ENCODE measurements at regions not wholly inside any gene's neighbourhood (a gene's known extent, or its start where the extent isn't known, plus 50 kb on each side); places are given as distances from the start of the nearest gene placed in this dataset.

DNA sequence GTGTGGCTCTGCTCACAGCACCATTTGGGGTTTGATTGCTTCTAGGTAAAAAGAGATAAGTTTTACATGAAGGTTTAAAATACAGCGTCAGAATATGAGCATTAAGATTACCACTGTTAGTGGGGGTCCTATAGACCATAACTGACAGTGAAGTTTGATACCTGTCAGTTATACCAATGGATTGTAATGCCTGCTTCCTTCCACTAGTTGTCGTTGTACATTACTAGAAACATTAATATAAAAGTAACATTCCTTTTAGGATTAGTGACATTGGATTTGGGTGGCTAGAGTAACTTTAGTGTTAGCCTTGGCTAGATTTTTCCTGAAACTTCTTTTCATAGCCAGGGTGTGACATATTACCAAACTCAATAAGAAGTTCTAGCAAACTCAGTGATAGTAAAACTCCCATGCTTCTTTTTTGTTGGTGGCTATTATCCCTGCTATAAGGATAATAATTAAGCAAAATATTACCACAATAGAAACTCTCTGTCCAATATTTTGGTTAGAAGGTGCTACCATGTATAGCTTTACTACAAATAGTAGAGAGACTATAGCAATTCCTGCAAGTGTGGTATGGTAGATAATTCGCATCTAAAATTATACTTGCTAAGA lies 57.1 kb downstream of the FAM181B start:
- DNase-seq, result no peak

DNA sequence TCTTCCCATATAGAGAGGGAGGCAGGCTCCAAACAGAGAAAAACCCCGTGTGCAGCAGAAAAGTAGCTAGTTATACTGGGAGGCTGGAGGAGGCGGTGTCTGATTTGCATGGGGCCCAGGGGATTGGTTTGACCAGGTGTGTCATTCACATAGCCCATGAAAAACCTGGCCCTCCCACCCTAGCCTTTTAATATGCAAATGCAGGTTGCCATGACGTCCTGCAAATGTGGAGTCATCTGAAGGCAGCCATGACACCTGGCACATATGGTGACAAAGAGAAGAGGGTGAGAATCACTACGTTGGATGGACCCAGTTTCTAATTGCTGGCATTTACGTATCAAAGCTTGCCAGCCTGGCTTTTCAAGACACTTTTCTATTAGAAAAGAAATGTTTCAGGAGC lies 57.8 kb downstream of the FAM181B start:
- DNase-seq, result no peak

DNA sequence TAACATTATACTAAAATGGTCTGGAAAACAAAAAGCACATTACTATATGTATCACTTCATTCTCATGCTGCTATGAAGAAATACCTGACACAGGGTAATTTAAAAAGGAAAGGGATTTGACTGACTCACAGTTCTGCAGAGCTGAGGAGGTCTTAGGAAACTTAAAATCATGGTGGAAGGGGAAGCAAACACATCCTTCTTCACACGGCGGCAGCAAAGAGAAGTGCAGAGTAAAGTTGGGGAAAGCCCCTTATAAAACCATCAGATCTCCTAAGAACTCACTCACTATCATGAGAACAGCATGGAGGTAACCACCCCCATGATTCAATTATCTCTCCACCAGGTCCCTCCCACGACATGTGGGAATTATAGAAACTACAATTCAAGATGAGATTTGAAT lies 60.0 kb downstream of the FAM181B start:
- DNase-seq, result no peak

DNA sequence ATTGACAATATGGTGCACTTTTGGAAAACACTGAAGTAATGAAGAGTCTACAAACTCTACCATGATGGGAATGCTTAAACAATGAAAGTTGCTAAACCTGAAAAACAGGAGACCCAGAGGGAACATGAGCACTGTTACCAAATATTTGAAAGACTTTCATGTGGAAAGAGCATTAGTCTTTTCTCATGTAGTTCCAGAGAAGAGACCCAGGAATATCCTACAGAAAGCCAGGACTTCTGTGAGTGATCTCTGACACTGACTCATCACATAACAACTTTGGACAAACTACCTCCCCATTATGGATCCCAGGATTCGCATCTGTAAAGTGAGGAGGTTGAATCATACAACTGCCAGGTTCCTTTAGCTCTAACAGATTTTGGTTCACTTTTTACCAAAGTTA lies 62.2 kb downstream of the FAM181B start:
- no peak for DNase-seq

DNA sequence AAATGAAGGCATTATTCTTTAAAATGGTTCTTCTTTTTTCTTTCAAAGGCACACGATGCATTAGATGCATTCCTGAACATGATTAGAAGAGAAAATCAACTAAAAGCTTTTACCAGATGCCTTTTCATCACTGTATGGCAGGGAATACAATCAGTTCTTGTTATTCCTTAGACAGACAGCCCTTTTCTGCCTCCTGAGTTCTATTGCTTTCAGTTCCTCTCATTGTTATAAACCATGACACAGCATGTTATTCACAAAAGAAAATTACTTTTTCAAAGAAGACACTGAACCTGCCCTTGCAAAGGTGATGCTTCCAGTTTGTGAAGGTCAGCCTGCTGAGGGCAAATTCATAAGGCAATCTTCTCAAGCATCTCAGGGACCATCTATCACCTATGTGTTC lies 70.1 kb downstream of the FAM181B start:
- no peak for DNase-seq

DNA sequence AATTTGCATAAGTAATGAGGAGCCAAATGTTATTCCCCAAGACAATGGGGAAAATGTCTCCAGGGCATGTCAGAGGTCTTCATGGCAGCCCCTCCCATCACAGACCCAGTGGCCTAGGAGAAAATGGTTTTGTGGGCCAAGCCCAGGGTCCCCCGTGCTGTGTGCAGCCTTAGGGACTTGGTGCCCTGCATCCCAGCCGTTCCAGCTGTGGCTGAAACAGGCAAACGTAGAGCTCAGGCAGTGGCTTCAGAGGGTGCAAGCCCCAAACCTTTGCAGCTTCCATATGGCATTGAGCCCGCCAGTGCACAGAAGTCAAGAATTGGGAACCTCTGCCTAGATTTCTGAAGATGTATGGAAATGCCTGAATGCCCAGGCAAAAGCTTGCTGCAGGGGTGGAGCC lies 79.9 kb downstream of the FAM181B start:
- DNase-seq, result no peak

DNA sequence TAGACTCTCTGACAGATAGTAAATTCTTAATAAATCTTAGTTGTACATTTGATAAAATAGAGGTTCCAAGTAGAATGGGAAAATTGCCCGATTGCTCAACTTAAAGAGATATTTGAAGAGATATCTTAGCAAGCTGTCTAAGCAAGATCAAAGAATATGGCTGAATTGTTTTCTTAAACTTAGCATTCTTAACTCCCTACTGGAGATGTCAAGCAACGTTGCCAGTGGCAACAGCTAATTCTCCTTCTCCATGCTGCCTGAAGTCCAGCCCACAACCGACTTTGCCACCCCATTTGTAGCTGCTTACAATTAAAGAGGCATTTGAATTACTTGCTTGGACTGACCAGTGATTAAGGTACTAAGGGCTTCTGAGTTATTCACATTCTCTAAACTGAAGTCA lies 94.4 kb downstream of the FAM181B start:
- no peak for DNase-seq

DNA sequence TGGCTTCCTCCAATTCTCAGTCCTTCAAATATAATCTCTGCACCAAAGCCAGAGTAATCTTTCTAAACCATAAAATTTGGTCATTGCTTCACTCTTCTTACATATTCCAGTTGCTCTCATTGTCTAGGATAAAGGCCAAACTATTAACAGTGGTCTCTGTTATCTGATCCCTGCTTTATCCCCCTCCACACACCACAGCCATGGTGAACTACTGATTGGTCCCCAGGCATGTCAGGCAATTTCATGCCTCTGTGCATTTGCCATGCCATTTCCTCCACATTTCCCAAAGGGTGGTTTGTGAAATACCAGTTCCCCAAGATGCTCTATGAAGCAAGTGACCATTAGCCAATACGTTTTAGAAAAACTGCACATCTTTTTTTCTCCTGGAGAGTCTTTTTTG lies 97.0 kb downstream of the FAM181B start:
- no peak for DNase-seq

DNA sequence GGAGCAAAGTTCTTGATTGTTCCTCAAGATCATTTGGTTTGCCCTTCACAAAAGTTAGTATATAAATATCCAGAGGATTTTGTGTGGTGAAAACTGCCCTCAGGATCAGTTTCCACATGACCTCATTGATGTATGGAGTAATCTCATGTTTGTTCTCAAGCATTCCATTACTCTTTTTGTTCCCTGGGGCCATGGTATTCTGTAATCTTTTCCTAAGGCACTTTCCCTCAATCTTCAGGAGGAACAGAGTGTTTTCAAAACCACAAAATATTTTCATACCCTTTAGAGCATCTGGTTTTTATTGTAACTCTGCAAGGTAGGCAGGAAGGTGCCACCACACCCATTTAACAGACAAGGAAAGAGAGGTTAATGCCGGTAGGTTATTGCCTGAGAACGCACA lies 99.6 kb downstream of the FAM181B start:
- DNase-seq, result no peak

DNA sequence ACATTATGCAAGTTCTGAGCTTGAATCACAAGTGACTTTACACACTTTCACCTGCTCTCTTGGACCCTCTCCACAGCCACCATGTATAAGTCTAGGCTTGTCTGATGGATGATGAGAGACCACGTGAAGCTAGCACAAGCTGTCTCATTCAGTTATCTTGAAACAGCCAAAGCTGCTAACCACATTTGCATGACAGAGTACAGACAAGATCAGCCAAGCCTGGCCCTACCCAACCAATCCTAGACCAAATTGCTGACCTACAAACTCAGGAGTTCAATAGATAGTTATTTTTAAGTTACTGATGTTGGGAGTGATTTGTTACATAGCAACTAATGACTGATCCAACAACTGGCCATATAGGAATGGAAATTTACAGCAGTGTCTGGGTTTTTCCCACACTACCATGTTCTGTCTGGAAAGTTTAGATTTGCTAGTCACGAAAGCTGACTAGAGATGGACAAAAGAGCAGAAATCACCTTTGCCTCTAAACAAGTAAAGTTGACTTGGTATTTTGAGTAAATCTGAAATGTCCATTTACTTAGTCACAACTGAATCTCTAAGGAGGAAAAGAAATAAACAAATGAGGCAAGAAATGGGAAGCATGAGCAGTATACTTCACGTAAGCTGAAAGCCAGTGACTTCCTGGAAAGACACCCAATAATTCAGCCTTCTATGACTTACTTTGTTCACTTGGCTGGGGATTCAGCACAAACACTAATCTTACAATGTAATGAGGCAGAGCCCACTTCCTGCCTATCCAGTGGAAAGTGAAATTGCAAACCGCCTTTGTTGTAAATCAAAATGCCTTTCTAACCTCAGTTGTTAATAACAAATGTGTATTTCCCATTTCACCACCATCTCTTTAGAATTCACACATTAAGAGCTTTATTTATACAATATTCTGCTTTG lies 101.7 kb downstream of the FAM181B start:
- no peak for DNase-seq

DNA sequence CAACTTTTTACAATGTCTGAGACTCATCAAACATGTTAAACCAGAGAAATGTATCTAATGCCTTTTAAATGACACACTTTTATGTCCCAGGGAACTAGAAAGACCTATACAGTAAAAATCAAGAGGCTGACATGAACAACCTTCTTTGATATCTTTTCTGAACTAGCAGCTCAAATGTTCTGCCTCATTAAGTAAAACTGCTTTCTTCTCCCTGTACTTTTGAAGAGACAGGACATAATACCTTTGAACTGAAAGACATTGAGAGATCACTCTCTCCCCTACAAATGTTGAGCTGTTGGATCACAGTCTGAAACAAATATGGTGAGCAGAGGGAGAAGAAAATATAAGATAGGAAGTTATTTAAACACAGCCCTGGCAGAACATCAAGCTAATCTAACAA lies 123.0 kb downstream of the FAM181B start:
- no peak for DNase-seq

DNA sequence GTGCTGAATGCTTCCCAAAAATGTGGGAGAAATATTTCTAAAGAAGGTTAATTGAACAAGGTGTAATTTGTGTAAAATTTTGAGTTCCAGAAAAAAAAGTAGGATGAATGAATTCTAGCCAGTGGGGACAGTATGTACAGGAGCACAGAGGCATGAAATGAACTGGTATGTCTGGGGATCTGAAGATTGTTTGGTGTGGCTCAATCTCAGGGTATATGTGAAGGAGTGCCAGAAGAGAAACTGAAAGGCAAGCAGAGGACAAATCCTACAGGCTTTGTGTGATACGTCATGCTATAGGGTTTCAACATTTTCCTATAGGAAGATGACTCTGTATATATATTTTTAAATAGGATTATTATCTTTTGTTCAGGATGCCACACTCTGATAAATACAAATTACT lies 126.9 kb downstream of the FAM181B start:
- DNase-seq, result no peak

DNA sequence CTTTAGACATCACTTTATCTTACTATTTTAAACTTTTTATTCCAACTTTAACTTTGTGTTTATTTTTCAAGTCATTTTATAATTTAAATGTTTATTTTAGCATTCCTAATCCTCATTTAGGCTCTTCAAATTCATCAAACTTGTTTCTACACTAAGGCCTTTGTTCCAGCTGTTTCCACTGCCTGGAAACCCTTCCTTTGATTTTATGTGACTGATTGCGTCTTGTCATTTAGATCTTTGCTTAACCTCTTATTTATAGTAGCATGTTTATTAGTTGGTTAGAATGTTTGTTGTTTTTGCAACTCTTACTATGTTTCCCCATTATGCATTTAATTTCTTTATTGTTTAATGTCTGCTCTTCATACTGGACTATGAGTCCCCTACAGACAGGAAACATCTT lies 132.0 kb downstream of the FAM181B start:
- no peak for DNase-seq

DNA sequence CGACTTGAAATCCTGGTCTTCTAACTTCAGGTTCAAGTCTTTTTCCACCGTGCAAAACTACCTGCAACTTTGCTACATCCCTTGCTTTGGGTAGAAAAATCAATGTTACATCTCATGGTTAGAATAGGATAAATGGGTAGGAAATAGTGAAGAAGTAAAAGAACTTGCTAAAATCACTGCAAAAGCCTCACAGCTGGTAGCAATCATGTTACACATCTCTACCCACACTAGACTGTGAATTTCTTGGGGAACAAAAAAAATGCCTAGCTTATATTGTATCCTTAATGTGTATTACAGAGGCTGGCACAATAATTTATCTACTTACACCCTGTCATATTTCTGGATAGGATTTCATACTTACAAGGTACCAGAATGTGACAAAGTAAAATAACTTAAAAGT lies 133.8 kb downstream of the FAM181B start:
- DNase-seq, result no peak

DNA sequence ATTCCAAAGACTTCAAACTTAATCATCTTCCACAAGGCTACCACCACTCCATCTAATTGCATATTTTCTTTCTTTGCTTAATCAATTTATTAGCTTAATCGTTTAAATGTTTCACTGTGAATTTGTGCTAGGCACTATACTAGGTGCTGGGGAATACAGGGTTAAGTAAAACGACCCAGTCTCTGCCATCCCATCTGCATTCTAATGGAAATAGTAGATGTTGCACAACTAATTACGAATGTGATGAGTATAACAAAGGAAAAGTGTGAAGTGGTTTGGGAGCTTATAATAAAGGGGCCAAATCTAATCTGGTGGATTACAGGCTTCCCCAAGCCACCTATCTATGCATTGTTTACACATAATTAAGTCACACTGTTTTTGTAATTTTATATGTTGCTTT lies 147.1 kb downstream of the FAM181B start:
- no peak for DNase-seq

DNA sequence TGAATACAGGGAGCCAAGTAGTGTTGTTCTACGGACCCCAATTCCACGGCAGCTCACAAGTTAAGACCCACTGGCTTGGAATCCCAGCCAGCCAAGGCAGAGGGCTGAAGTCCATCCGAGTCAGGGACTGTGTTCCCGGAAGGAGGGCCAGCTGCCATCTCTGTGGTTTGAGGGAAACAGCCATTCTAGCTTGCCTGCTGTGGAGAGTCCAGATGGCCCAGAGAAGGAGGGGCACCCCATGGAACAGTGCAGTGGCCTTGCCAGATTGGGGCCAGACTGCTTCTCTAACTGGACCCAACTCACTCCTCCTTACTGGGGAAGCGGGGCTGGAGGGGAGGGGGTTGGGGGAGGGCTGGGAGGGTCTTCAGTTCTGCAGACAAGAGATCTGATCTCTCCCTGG lies 156.4 kb downstream of the FAM181B start:
- DNase-seq, result no peak

DNA sequence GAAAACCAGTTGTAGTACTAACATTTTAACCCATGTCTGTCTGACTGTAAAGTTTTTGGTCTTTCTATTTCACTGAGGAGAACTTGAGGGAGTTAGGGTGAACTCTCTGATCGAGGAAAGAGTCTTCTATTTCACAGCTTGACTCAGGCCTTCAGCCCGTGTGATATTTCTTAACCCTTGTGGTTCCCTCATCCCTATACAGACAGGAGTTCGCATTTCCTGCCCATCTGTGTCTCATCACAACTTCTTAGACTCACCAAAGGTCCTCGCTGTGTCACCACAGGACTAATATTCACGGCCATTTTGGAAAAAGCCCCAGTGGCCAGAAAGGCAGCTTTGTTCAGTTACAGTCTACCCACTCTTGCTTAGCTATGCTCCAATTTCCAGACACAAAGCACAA lies 172.8 kb downstream of the FAM181B start:
- DNase-seq, result no peak

DNA sequence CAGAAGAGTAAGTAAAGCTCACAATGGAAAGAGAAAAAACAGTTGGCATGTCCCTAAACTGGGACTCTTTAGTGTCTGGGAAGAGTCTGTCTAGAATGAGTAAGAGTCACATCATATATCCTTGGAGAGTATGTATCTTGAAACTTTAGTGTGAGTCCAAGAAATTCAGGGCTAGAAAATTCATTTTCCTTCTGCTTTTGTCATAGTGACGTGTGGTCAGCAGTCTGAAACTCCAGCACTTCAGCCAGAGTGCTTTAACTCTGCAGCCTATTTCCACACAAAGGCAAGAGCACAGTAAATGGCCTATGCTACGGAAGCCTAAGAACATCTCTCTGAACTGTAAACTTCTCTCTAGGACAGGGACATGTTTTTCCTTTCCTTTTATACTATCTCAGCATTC lies 174.1 kb downstream of the FAM181B start:
- DNase-seq, result no peak

DNA sequence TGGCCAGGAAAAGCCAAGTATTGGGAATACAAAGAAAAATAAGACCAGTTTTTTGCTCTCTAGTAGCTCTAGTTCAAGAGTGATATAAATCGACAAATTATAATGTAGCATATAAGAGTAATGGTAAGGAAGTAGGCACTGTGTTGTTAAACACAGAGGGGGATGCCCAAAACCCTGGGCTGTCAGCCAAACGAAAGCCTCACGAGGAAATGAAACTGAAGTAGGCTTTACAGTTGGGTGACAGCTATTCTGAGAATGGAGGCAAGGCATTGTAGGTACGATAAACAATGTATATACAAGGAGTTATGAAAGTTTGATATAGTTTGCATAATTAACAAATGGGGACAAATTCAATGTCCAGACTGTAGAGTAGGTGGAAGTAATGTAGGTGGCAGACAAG lies 176.4 kb downstream of the FAM181B start:
- no peak for DNase-seq

DNA sequence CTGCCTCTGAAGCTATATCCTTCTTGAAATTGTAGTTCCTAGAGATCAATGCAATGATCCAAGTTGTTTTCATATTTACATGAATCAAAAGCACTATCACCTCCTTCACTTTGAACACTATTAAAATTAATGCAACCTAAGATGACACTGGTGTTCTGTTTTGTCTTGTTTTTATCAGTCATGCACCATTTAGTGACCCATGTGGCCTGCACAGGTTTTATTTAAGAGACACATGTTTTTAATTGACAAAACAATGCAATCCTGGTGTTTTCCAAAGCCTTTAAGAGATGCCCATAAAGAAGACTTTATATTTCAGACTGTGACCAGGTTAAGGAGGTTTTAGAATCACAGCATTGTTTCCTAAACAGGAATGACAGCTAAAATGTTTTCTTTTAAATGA lies 177.5 kb downstream of the FAM181B start:
- DNase-seq, result no peak

DNA sequence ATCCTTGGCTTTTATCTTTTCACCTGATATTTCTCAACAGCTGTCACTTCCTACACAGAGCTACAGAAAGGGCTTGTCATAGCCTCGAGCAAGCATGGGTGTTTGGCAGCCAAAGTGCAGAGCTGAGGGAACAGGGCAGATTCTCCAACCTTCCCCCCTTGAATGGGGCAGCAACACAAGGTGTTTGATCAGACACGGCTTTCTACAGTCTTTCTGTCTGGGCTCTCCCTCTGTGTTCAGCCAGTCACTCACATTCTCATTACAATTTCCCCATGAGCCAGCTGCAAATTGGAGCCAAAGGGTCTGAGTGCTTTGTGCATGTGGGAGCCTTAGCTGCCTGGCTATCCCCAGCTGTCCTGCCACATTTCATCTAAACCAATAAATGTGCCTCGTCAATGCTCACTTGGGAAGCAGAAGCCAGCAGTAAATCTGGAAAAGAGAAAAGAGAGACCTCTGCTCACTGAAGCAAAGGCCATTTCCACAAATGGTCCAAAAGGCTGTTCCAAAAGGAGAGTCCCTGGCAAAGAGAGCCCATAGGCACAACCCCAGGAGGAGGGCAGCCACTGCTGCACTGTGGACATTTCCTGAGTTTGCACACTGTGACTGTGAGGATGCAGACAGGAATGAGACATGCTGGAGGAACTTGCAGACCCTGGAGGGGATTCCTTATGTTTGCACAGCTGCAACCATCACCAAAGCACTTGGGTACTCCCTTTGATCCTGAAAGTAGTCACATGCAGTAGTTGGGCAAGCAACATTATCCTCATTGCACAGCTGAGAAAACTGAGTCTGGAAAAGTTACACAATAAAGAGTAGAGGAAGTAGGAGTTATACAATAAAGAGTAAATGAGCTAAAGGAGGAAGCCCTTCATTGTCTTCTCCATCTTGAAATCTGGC lies 186.8 kb downstream of the FAM181B start:
- DNase-seq, result no peak

DNA sequence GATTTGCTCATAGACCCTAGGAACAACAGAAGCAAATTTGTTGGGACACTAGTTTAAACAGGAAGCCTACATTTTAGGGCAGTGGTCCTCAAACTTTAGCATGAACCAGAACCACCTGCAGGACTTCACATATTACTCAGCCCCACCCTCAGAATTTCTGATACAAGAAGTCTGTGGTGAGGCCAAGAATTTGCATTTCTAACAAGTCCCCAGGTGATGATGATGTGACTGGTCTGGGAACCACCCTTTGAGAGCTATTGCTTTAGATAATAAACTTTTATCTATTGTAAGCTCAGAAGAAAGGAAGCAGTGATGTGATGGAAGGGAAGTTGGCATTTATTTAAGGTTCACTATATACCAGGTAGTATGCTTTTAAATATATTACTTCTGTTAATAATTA lies 194.0 kb downstream of the FAM181B start:
- no peak for DNase-seq

DNA sequence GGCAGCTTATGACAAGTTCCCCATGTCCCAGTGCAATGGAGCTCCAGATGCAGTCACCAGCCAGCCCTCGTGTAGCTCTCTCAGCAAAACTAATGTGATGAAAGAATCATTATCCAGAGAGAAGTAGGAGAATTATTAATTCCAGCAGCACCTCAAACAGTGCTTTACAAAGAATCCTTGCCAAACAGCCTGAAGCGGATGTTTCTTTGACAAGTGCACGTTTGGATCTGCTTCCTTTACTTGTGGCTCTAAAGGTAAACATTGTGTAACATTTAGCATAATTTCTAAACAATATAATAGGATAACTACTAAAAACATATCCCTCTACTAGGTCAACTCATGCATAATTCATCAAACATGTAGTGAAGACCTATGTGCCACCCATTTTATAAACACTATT lies 197.0 kb downstream of the FAM181B start:
- no peak for DNase-seq
